Stimulated activated CD8-positive, alpha-beta memory T cell treated with anti-CD3 and anti-CD28 coated beads, Interleukin-7, amount 100 ng/mL, for 24 hours (primary cell): ENCODE measurements at regions not wholly inside any gene's neighbourhood (a gene's known extent, or its start where the extent isn't known, plus 50 kb on each side); places are given as distances from the start of the nearest gene placed in this dataset.

Source experiments
- DNase-seq: peaks from one replicate; pipeline ENCODE4 v3.0.0-alpha.2; 2020; ENCODE audit warnings: low read depth

- DNase-seq = no peak
These were observed 109.4 kb upstream of the ATP11B start for GRCh38 chr3:182683858-182684257.

GRCh38 chr3:182686033-182686886 is 107.0 kb upstream of the ATP11B start:
- DNase-seq = no peak

GRCh38 chr3:182690172-182690571 is 103.1 kb upstream of the ATP11B start:
- DNase-seq = no peak

- DNase-seq = no peak
These were observed 101.3 kb upstream of the ATP11B start for GRCh38 chr3:182692021-182692420.

- no peak for DNase-seq
These were observed 100.6 kb upstream of the ATP11B start for GRCh38 chr3:182692695-182693094.

GRCh38 chr3:182693723-182694122 is 99.6 kb upstream of the ATP11B start:
- DNase-seq = no peak

- DNase-seq = no peak
These were observed 96.4 kb upstream of the ATP11B start for GRCh38 chr3:182696916-182697315.

- DNase-seq = no peak
These were observed 95.9 kb upstream of the ATP11B start for GRCh38 chr3:182697345-182697919.

- DNase-seq = no peak
These were observed 95.2 kb upstream of the ATP11B start for GRCh38 chr3:182698078-182698477.

- no peak for DNase-seq
These were observed 93.6 kb upstream of the ATP11B start for GRCh38 chr3:182699550-182700170.

- DNase-seq = no peak
These were observed 91.1 kb upstream of the ATP11B start for GRCh38 chr3:182702216-182702615.

- DNase-seq = no peak
These were observed 90.1 kb upstream of the ATP11B start for GRCh38 chr3:182703233-182703632.

GRCh38 chr3:182704926-182705325 is 88.4 kb upstream of the ATP11B start:
- no peak for DNase-seq

- no peak for DNase-seq
These were observed 84.5 kb upstream of the ATP11B start for GRCh38 chr3:182708810-182709209.

GRCh38 chr3:182709306-182709705 is 84.0 kb upstream of the ATP11B start:
- DNase-seq = no peak

GRCh38 chr3:182710557-182711157 is 82.6 kb upstream of the ATP11B start:
- DNase-seq = no peak

GRCh38 chr3:182711261-182711683 is 82.0 kb upstream of the ATP11B start:
- no peak for DNase-seq

- no peak for DNase-seq
These were observed 81.5 kb upstream of the ATP11B start for GRCh38 chr3:182711853-182712252.

GRCh38 chr3:182713111-182713510 is 80.2 kb upstream of the ATP11B start:
- DNase-seq = no peak

GRCh38 chr3:182713743-182714517 is 79.4 kb upstream of the ATP11B start:
- DNase-seq = no peak

- DNase-seq = no peak
These were observed 78.3 kb upstream of the ATP11B start for GRCh38 chr3:182715006-182715405.

- no peak for DNase-seq
These were observed 77.1 kb upstream of the ATP11B start for GRCh38 chr3:182716114-182716688.
